Brain pericyte (primary cell): ENCODE measurements at regions not wholly inside any gene's neighbourhood (a gene's known extent, or its start where the extent isn't known, plus 50 kb on each side); places are given as distances from the start of the nearest gene placed in this dataset.

Source experiments
- DNase-seq: peaks from one replicate; pipeline ENCODE4 v3.0.0-alpha.2; 2012; ENCODE audit warnings: low read depth, low spot score

- no peak for DNase-seq
Observed at GRCh38 chr7:79716329-79716728, 262.9 kb upstream of the MAGI2 start.

- no peak for DNase-seq
Observed at GRCh38 chr7:79714081-79714480, 260.6 kb upstream of the MAGI2 start.

- no peak for DNase-seq
Observed at GRCh38 chr7:79713276-79713675, 259.8 kb upstream of the MAGI2 start.

GRCh38 chr7:79711660-79712059 is 258.2 kb upstream of the MAGI2 start:
- no peak for DNase-seq

GRCh38 chr7:79709574-79710409 is 256.3 kb upstream of the MAGI2 start:
- no peak for DNase-seq

- DNase-seq, result no peak
Observed at GRCh38 chr7:79702116-79702515, 248.6 kb upstream of the MAGI2 start.

GRCh38 chr7:79692015-79692414 is 238.5 kb upstream of the MAGI2 start:
- DNase-seq, result no peak

- DNase-seq, result no peak
Observed at GRCh38 chr7:79691074-79691473, 237.6 kb upstream of the MAGI2 start.

- DNase-seq, result no peak
Observed at GRCh38 chr7:79684384-79684783, 230.9 kb upstream of the MAGI2 start.

GRCh38 chr7:79683916-79684315 is 230.4 kb upstream of the MAGI2 start:
- DNase-seq, result no peak

- DNase-seq, result no peak
Observed at GRCh38 chr7:79683185-79683890, 229.9 kb upstream of the MAGI2 start.

- no peak for DNase-seq
Observed at GRCh38 chr7:79681454-79681853, 228.0 kb upstream of the MAGI2 start.

- no peak for DNase-seq
Observed at GRCh38 chr7:79673969-79674368, 220.5 kb upstream of the MAGI2 start.

GRCh38 chr7:79673421-79673820 is 220.0 kb upstream of the MAGI2 start:
- no peak for DNase-seq

GRCh38 chr7:79668292-79668691 is 214.8 kb upstream of the MAGI2 start:
- DNase-seq, result no peak

- DNase-seq, result no peak
Observed at GRCh38 chr7:79666472-79666871, 213.0 kb upstream of the MAGI2 start.

GRCh38 chr7:79664884-79665676 is 211.6 kb upstream of the MAGI2 start:
- no peak for DNase-seq

- DNase-seq, result no peak
Observed at GRCh38 chr7:79658304-79658703, 204.8 kb upstream of the MAGI2 start.

- DNase-seq, result no peak
Observed at GRCh38 chr7:79653136-79653631, 199.7 kb upstream of the MAGI2 start.

GRCh38 chr7:79652619-79653018 is 199.2 kb upstream of the MAGI2 start:
- DNase-seq, result no peak

- DNase-seq, result no peak
Observed at GRCh38 chr7:79647711-79648110, 194.2 kb upstream of the MAGI2 start.

- DNase-seq, result no peak
Observed at GRCh38 chr7:79646278-79646677, 192.8 kb upstream of the MAGI2 start.
